Progenitor cell of endocrine pancreas (in vitro differentiated cells): ENCODE measurements at regions not wholly inside any gene's neighbourhood (a gene's known extent, or its start where the extent isn't known, plus 50 kb on each side); places are given as distances from the start of the nearest gene placed in this dataset.

Experiments used
- DNase-seq: peaks from one replicate; pipeline ENCODE4 v3.0.0; 2021; ENCODE audit warnings: low spot score; ENCODE audit not compliant: unreplicated experiment
- H3K27ac Mint-ChIP-seq: 2 replicates; pipeline ENCODE4 v1.8.0; 2021; ENCODE audit warnings: mild to moderate bottlenecking, moderate library complexity, mixed read lengths
- H3K27me3 Mint-ChIP-seq: 2 replicates; pipeline ENCODE4 v1.8.0; 2021; ENCODE audit warnings: mixed read lengths
- H3K36me3 Mint-ChIP-seq: 2 replicates; pipeline ENCODE4 v1.8.0; 2022; ENCODE audit warnings: mixed read lengths; ENCODE audit not compliant: insufficient read depth
- H3K4me1 Mint-ChIP-seq: 2 replicates; pipeline ENCODE4 v1.8.0; 2021; ENCODE audit warnings: low read depth, mixed read lengths
- H3K4me3 Mint-ChIP-seq: 2 replicates; pipeline ENCODE4 v1.8.0; 2021; ENCODE audit warnings: low read depth, mild to moderate bottlenecking, moderate library complexity, mixed read lengths
- H3K9me3 Mint-ChIP-seq: 2 replicates; pipeline ENCODE4 v1.8.0; 2021; ENCODE audit warnings: low read depth, mixed read lengths
- CTCF ChIP-seq: fragments of 200-600 bp; sonication (generic); IDR thresholded peaks from one replicate; pipeline ENCODE4 v1.5.0; 2021; ENCODE audit warnings: antibody characterized with exemption, mild to moderate bottlenecking; ENCODE audit not compliant: unreplicated experiment

GRCh38 chr6:163744256-163744925 is 329.9 kb downstream of the QKI start:
- no peaks in the 10 kb centered on the region for H3K9me3 Mint-ChIP-seq
- peaks cover 37% of the 10 kb centered on the region for H3K27me3 Mint-ChIP-seq
- TF ChIP-seq CTCF, result no peak
- H3K27ac Mint-ChIP-seq, result no peak overlapping the region
- H3K4me3 Mint-ChIP-seq, result no peak overlapping the region
- H3K4me1 Mint-ChIP-seq, result peaks cover 6% of the 10 kb centered on the region
- no peak for DNase-seq
- no peaks in the 10 kb centered on the region for H3K36me3 Mint-ChIP-seq

GRCh38 chr6:163743796-163744195 is 329.3 kb downstream of the QKI start:
- Mint-ChIP-seq H3K4me1 (peaks cover 6% of the 10 kb centered on the region), H3K9me3 (no peaks in the 10 kb centered on the region), H3K27me3 (peaks cover 41% of the 10 kb centered on the region), H3K4me3 (no peak overlapping the region), H3K36me3 (no peaks in the 10 kb centered on the region), H3K27ac (no peak overlapping the region)
- TF ChIP-seq CTCF, result no peak
- DNase-seq, result no peak

- no peak overlapping the region for H3K27ac Mint-ChIP-seq
- peaks cover 6% of the 10 kb centered on the region for H3K4me1 Mint-ChIP-seq
- H3K36me3 Mint-ChIP-seq, result no peaks in the 10 kb centered on the region
- DNase-seq, result no peak
- peaks cover 6% of the 10 kb centered on the region for H3K9me3 Mint-ChIP-seq
- TF ChIP-seq CTCF, result no peak
- H3K27me3 Mint-ChIP-seq, result peaks cover 37% of the 10 kb centered on the region
- H3K4me3 Mint-ChIP-seq, result no peak overlapping the region
Observed at GRCh38 chr6:163741743-163742363, 327.3 kb downstream of the QKI start.

- no peak for TF ChIP-seq CTCF
- peaks cover 6% of the 10 kb centered on the region for H3K4me1 Mint-ChIP-seq
- peaks cover 40% of the 10 kb centered on the region for H3K27me3 Mint-ChIP-seq
- H3K27ac Mint-ChIP-seq, result no peak overlapping the region
- H3K9me3 Mint-ChIP-seq, result peaks cover 6% of the 10 kb centered on the region
- H3K36me3 Mint-ChIP-seq, result no peaks in the 10 kb centered on the region
- no peak for DNase-seq
- no peak overlapping the region for H3K4me3 Mint-ChIP-seq
Observed at GRCh38 chr6:163741342-163741741, 326.8 kb downstream of the QKI start.

- no peak overlapping the region for H3K27ac Mint-ChIP-seq
- DNase-seq, result no peak
- H3K4me3 Mint-ChIP-seq, result no peak overlapping the region
- no peaks in the 10 kb centered on the region for H3K36me3 Mint-ChIP-seq
- no peaks in the 10 kb centered on the region for H3K4me1 Mint-ChIP-seq
- peaks cover 46% of the 10 kb centered on the region for H3K27me3 Mint-ChIP-seq
- peaks cover 6% of the 10 kb centered on the region for H3K9me3 Mint-ChIP-seq
- TF ChIP-seq CTCF, result no peak
Observed at GRCh38 chr6:163739966-163740365, 325.4 kb downstream of the QKI start.
